ENCODE measurements at regions not wholly inside any gene's neighbourhood (a gene's known extent, or its start where the extent isn't known, plus 50 kb on each side); places are given as distances from the start of the nearest gene placed in this dataset.

- 45% methylated on average over 16 of the region's 16 CpGs for WGBS
- H3K36me3 ChIP-seq (ENCODE audit: insufficient read depth, low read length) = no peaks in the 10 kb centered on the region
- no peak overlapping the region for H3K27ac ChIP-seq (ENCODE audit: low read depth, low read length)
- H3K9me3 ChIP-seq (ENCODE audit: insufficient read depth, low read depth, low read length) = no peaks in the 10 kb centered on the region
- H3K4me3 ChIP-seq (ENCODE audit: low read length) = peak overlapping the region; percentile 57
- no peak overlapping the region for H3K9ac ChIP-seq (ENCODE audit: low read depth, low read length)
- H3K27me3 ChIP-seq (ENCODE audit: insufficient read depth, low read length) = peaks cover 84% of the 10 kb centered on the region
- H3K4me1 ChIP-seq (ENCODE audit: insufficient read depth, low read length) = peaks cover 20% of the 10 kb centered on the region
Measured at GRCh38 chr21:38659936-38660332, 145.8 kb upstream of the ETS2 start.

- Histone ChIP-seq H3K27me3 (ENCODE audit: insufficient read depth, low read length) (peaks cover 80% of the 10 kb centered on the region), H3K9me3 (ENCODE audit: insufficient read depth, low read depth, low read length) (no peaks in the 10 kb centered on the region), H3K4me1 (ENCODE audit: insufficient read depth, low read length) (peaks cover 20% of the 10 kb centered on the region), H3K9ac (ENCODE audit: low read depth, low read length) (no peak overlapping the region), H3K27ac (ENCODE audit: low read depth, low read length) (no peak overlapping the region), H3K4me3 (ENCODE audit: low read length) (peak overlapping the region; percentile 57), H3K36me3 (ENCODE audit: insufficient read depth, low read length) (no peaks in the 10 kb centered on the region)
- 2% methylated on average over 113 of the region's 113 CpGs for WGBS
Measured at GRCh38 chr21:38660333-38661196, 145.2 kb upstream of the ETS2 start.

GRCh38 chr21:38661197-38661871 lies 144.4 kb upstream of the ETS2 start:
- Histone ChIP-seq H3K36me3 (ENCODE audit: insufficient read depth, low read length) (no peaks in the 10 kb centered on the region), H3K9me3 (ENCODE audit: insufficient read depth, low read depth, low read length) (no peaks in the 10 kb centered on the region), H3K9ac (ENCODE audit: low read depth, low read length) (no peak overlapping the region), H3K4me3 (ENCODE audit: low read length) (peak overlapping the region; percentile 57), H3K27me3 (ENCODE audit: insufficient read depth, low read length) (peaks cover 77% of the 10 kb centered on the region), H3K4me1 (ENCODE audit: insufficient read depth, low read length) (peaks cover 20% of the 10 kb centered on the region), H3K27ac (ENCODE audit: low read depth, low read length) (no peak overlapping the region)
- WGBS = under 1% methylated on average over 60 of the region's 61 CpGs

GRCh38 chr21:38661889-38662568 lies 143.7 kb upstream of the ETS2 start:
- 19% methylated on average over 6 of the region's 8 CpGs for WGBS
- Histone ChIP-seq H3K27me3 (ENCODE audit: insufficient read depth, low read length) (peaks cover 73% of the 10 kb centered on the region), H3K27ac (ENCODE audit: low read depth, low read length) (no peak overlapping the region), H3K4me3 (ENCODE audit: low read length) (peak overlapping the region; percentile 57), H3K4me1 (ENCODE audit: insufficient read depth, low read length) (peaks cover 20% of the 10 kb centered on the region), H3K36me3 (ENCODE audit: insufficient read depth, low read length) (no peaks in the 10 kb centered on the region), H3K9me3 (ENCODE audit: insufficient read depth, low read depth, low read length) (no peaks in the 10 kb centered on the region), H3K9ac (ENCODE audit: low read depth, low read length) (no peak overlapping the region)

- no peak overlapping the region for H3K27ac ChIP-seq (ENCODE audit: low read depth, low read length)
- 87% methylated on average over 3 of the region's 5 CpGs for WGBS
- H3K27me3 ChIP-seq (ENCODE audit: insufficient read depth, low read length) = peaks cover 60% of the 10 kb centered on the region
- H3K4me1 ChIP-seq (ENCODE audit: insufficient read depth, low read length) = peaks cover 20% of the 10 kb centered on the region
- no peaks in the 10 kb centered on the region for H3K9me3 ChIP-seq (ENCODE audit: insufficient read depth, low read depth, low read length)
- H3K9ac ChIP-seq (ENCODE audit: low read depth, low read length) = no peak overlapping the region
- H3K36me3 ChIP-seq (ENCODE audit: insufficient read depth, low read length) = no peaks in the 10 kb centered on the region
- H3K4me3 ChIP-seq (ENCODE audit: low read length) = no peak overlapping the region
Measured at GRCh38 chr21:38663282-38663681, 142.4 kb upstream of the ETS2 start.

GRCh38 chr21:38664315-38664714 lies 141.4 kb upstream of the ETS2 start:
- Histone ChIP-seq H3K36me3 (ENCODE audit: insufficient read depth, low read length) (no peaks in the 10 kb centered on the region), H3K27me3 (ENCODE audit: insufficient read depth, low read length) (peaks cover 50% of the 10 kb centered on the region), H3K4me3 (ENCODE audit: low read length) (no peak overlapping the region), H3K27ac (ENCODE audit: low read depth, low read length) (no peak overlapping the region), H3K9me3 (ENCODE audit: insufficient read depth, low read depth, low read length) (no peaks in the 10 kb centered on the region), H3K9ac (ENCODE audit: low read depth, low read length) (no peak overlapping the region), H3K4me1 (ENCODE audit: insufficient read depth, low read length) (peaks cover 20% of the 10 kb centered on the region)
- 58% methylated on average over 4 of the region's 4 CpGs for WGBS

GRCh38 chr21:38664841-38665240 lies 140.9 kb upstream of the ETS2 start:
- H3K9me3 ChIP-seq (ENCODE audit: insufficient read depth, low read depth, low read length) = no peaks in the 10 kb centered on the region
- peaks cover 45% of the 10 kb centered on the region for H3K27me3 ChIP-seq (ENCODE audit: insufficient read depth, low read length)
- H3K9ac ChIP-seq (ENCODE audit: low read depth, low read length) = no peak overlapping the region
- no peak overlapping the region for H3K4me3 ChIP-seq (ENCODE audit: low read length)
- peaks cover 20% of the 10 kb centered on the region for H3K4me1 ChIP-seq (ENCODE audit: insufficient read depth, low read length)
- WGBS = 97% methylated on average over 4 of the region's 4 CpGs
- H3K36me3 ChIP-seq (ENCODE audit: insufficient read depth, low read length) = no peaks in the 10 kb centered on the region
- no peak overlapping the region for H3K27ac ChIP-seq (ENCODE audit: low read depth, low read length)

- Histone ChIP-seq H3K27me3 (ENCODE audit: insufficient read depth, low read length) (peaks cover 19% of the 10 kb centered on the region; the same call in 1 of the 2 replicates), H3K36me3 (ENCODE audit: insufficient read depth, low read length) (no peaks in the 10 kb centered on the region), H3K4me3 (ENCODE audit: low read length) (no peak overlapping the region), H3K4me1 (ENCODE audit: insufficient read depth, low read length) (peaks cover 12% of the 10 kb centered on the region), H3K27ac (ENCODE audit: low read depth, low read length) (no peak overlapping the region), H3K9ac (ENCODE audit: low read depth, low read length) (no peak overlapping the region), H3K9me3 (ENCODE audit: insufficient read depth, low read depth, low read length) (no peaks in the 10 kb centered on the region)
- WGBS = 92% methylated on average over 11 of the region's 11 CpGs
Measured at GRCh38 chr21:38667291-38667870, 138.3 kb upstream of the ETS2 start.

- Histone ChIP-seq H3K4me3 (ENCODE audit: low read length) (no peak overlapping the region), H3K36me3 (ENCODE audit: insufficient read depth, low read length) (no peaks in the 10 kb centered on the region), H3K27me3 (ENCODE audit: insufficient read depth, low read length) (peaks cover 13% of the 10 kb centered on the region; the same call in 1 of the 2 replicates), H3K9ac (ENCODE audit: low read depth, low read length) (no peak overlapping the region), H3K9me3 (ENCODE audit: insufficient read depth, low read depth, low read length) (no peaks in the 10 kb centered on the region), H3K4me1 (ENCODE audit: insufficient read depth, low read length) (peaks cover 9% of the 10 kb centered on the region), H3K27ac (ENCODE audit: low read depth, low read length) (no peak overlapping the region)
- WGBS = 90% methylated on average over 1 of the region's 1 CpG
Measured at GRCh38 chr21:38668067-38668466, 137.7 kb upstream of the ETS2 start.

GRCh38 chr21:38668541-38668940 lies 137.2 kb upstream of the ETS2 start:
- Histone ChIP-seq H3K27me3 (ENCODE audit: insufficient read depth, low read length) (peaks cover 8% of the 10 kb centered on the region; the same call in 1 of the 2 replicates), H3K9ac (ENCODE audit: low read depth, low read length) (no peak overlapping the region), H3K27ac (ENCODE audit: low read depth, low read length) (no peak overlapping the region), H3K4me3 (ENCODE audit: low read length) (no peak overlapping the region), H3K9me3 (ENCODE audit: insufficient read depth, low read depth, low read length) (no peaks in the 10 kb centered on the region), H3K36me3 (ENCODE audit: insufficient read depth, low read length) (no peaks in the 10 kb centered on the region), H3K4me1 (ENCODE audit: insufficient read depth, low read length) (peaks cover 9% of the 10 kb centered on the region)
- 94% methylated on average over 6 of the region's 6 CpGs for WGBS

- H3K4me3 ChIP-seq (ENCODE audit: low read length) = no peak overlapping the region
- WGBS = 86% methylated on average over 6 of the region's 6 CpGs
- H3K9me3 ChIP-seq (ENCODE audit: insufficient read depth, low read depth, low read length) = no peaks in the 10 kb centered on the region
- H3K27me3 ChIP-seq (ENCODE audit: insufficient read depth, low read length) = peaks cover 3% of the 10 kb centered on the region; the same call in 1 of the 2 replicates
- H3K27ac ChIP-seq (ENCODE audit: low read depth, low read length) = no peak overlapping the region
- no peak overlapping the region for H3K9ac ChIP-seq (ENCODE audit: low read depth, low read length)
- H3K36me3 ChIP-seq (ENCODE audit: insufficient read depth, low read length) = no peaks in the 10 kb centered on the region
- H3K4me1 ChIP-seq (ENCODE audit: insufficient read depth, low read length) = peaks cover 5% of the 10 kb centered on the region
Measured at GRCh38 chr21:38669186-38669585, 136.5 kb upstream of the ETS2 start.

Measured in HUES64 (cell line).